ENCODE measurements at regions not wholly inside any gene's neighbourhood (a gene's known extent, or its start where the extent isn't known, plus 50 kb on each side); places are given as distances from the start of the nearest gene placed in this dataset.

GRCh38 chr9:99326917-99327189 is 104.8 kb downstream of the SEC61B start:
- DNase-seq (ENCODE audit: low read depth), result no peak

DNA sequence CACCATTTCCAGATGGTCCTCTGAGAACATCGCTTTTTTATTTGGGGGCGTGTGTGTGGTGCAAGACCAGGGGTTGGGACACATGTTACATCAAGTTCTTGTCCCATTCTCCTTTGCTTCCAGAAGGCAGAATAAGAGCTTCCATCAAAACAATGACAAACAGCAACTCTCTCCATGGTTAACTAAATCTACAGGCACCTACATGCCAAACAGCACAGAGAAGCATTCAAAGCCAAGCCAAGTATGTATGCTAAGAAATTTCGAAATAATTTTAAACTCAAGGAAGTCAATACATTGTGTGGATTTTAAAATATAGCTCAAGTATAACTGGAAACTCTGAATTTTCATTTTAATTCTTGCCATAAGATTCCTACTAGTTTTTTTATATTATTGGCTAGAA is 105.6 kb downstream of the SEC61B start:
- no peak for DNase-seq (ENCODE audit: low read depth)

GRCh38 chr9:99335280-99335679 is 113.2 kb downstream of the SEC61B start:
- no peak for DNase-seq (ENCODE audit: low read depth)

GRCh38 chr9:99336005-99336404 is 113.9 kb downstream of the SEC61B start:
- no peak for DNase-seq (ENCODE audit: low read depth)

- DNase-seq (ENCODE audit: low read depth), result no peak
Measured at GRCh38 chr9:99336531-99336930, 114.4 kb downstream of the SEC61B start.

DNA sequence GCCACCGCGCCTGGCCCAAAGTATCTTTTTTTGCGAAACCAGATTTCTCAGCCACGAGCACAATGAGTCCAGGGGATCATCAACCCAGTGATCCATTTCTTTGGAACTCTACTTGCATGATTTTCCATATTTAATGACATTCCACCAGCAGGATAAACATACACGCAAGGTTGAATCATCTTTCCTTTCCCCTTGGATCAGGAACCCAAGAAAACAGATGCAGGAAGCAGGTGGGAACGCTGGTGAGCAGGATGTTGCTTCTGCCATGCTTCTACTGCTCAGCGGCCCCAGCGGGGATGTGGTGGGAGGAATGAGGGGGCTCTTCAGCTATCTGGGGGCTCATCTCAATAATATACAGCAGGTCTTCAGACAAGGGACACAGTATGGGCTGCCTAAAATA is 118.2 kb downstream of the SEC61B start:
- no peak for DNase-seq (ENCODE audit: low read depth)

DNA sequence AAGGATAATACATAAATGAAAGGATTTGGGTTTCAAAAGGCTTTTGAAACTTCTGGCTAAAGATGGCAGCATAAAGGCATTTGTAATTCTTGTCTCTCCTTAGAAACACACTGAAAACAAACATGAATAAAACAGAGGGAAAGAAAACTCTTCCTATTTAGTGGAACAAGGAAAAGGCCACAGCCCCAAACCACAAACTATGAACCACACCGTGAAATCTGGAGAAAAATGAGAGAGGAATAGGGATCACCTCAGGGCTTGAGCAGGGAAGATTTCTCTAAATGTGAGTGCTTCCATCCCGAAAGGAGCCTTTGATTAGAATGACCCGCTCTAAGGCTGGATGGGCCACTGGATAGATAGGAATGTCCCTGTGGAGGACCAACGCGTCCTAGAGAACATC is 119.6 kb downstream of the SEC61B start:
- no peak for DNase-seq (ENCODE audit: low read depth)

DNA sequence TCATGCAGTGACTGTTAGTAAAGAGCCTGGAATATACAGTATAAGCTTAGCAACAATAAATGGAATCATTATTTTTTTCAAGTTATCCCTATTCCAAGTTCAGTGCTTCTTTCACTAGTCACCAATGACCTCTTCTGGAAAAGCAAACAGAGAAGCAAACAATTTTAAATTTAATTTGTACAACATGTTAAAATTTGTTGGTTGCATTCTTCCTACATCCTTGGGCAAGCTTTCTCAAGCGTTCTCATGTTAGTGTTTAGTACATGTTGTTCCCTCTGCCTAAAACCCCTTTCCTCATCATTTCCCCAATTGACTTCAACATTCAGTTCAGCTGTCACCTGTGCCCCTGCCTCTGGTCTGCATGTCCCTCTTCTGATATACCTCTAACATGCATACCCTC is 123.4 kb downstream of the SEC61B start:
- no peak for DNase-seq (ENCODE audit: low read depth)

GRCh38 chr9:99345942-99346341 is 123.9 kb downstream of the SEC61B start:
- peak; percentile 7 for DNase-seq (ENCODE audit: low read depth)

DNA sequence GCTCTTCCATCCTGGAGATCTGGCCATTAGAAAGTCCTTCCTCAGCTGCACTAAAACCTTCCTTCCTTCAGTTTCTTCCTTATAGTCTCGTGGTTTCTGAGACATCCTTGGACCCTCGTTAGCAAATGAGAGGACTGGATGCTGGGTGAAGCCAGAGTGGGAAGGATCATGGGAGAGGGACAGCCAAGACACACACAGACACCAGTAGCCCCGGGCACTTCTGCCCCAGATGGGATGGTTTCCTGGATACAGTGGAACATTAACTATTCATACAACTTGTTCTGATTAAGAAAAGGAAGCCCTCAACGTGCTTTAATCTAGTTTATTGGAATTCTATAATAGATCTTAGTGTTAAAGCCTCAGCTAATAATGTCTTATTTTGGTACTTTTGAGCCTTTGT is 125.5 kb downstream of the SEC61B start:
- DNase-seq (ENCODE audit: low read depth), result no peak

GRCh38 chr9:99348289-99348688 is 126.2 kb downstream of the SEC61B start:
- no peak for DNase-seq (ENCODE audit: low read depth)

DNA sequence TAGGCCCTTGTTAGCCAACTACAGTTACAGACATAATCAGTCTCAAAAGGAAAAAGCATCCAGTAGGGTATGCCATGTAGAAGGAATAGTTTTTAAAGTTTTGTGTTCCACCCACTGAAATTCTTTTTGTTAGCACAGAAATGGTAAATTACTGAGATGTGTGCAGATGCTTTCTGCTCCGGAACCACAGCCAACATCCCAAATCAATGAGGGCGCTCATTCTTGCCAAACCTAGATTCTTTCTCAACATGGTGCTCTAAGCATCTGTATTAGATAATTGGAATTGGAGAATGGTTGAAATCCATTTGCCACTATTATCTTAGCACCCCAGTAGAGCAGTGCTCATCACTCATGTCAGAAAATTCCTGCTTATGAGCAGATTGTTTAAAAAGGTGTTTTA is 127.8 kb downstream of the SEC61B start:
- DNase-seq (ENCODE audit: low read depth), result no peak

- DNase-seq (ENCODE audit: low read depth), result no peak
Measured at GRCh38 chr9:99350461-99350860, 128.4 kb downstream of the SEC61B start.

DNA sequence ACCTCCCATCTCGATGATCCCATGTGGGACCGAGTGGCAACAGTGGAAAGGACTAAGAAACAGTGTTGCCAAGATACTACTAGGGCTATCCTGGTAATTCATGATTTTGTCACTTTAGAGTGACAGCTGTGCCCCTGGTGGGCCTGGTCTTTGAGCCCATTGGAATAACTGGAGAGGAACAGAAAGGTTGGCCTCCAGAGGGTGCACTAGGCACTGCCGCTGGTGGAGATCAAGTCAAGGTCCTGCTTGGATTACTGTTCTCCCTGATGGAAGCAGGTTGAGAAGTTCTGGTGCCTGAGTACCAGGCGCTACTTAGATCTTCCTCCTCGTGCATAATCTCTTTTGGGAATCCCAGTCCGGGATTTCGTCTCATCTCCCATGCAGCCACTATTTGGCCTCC is 129.6 kb downstream of the SEC61B start:
- DNase-seq (ENCODE audit: low read depth), result no peak

DNA sequence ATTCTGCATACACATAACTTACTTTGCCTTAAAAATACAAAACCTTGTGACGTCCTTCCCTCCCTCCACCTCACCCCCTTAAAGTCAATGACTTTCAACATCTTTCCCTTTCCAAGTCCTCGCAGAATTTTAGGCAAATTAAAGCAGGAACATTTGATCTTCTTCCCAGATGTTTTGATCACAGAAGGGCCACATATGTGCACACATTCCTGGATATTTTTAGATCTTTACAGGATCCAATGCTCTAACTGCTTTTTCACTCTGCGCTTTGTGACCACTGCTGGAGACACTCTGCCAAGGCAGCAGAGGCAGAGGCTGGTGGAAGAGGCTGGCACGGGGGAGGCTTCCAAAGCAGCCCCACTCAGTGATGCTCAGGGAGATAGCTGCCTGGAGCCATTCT is 130.7 kb downstream of the SEC61B start:
- no peak for DNase-seq (ENCODE audit: low read depth)

- peak; percentile 89 for DNase-seq (ENCODE audit: low read depth)
Measured at GRCh38 chr9:99353408-99353807, 131.3 kb downstream of the SEC61B start.

DNA sequence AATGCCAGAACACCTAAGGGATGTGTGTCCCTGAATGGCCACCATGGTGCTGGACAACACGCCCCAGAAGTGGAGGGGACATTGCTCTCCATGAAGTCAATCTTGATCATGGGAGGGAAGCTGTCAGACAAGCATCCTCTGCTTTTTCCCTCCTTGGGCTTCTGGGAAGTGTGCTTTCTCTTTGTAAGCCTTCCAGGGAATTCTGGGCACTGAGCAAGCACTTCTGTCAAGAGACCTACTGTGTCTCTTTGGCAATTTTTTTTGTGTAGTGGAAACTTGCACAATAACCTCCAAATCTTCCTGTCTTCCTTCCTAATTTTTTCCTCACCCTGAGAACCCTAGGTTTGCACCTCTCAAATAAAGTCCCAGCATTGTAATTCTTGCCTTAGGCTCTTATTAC is 132.0 kb downstream of the SEC61B start:
- DNase-seq (ENCODE audit: low read depth), result no peak

DNA sequence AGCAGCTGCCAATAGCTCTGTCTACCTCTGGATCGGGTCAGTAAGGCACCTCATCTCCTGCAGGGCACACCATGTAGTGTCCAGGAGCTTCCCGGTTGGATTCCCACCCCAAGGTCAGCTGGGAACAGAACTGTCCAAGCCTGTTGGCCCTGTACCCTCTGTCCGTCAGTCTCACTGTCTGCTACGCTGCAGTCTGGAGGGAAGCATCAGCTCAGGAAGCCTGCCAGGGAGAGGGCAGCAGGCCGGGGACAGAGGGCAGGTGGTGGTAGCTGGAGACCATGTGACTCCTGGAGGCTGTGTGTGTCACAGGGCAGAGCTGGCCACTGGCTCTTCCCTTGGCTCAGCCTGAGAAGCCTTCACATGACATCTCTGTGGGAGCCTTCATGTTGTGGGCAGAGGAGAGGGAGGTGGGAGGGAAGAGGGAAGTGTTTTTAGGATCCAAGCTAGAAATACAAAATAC is 134.5 kb downstream of the SEC61B start:
- DNase-seq (ENCODE audit: low read depth), result no peak

DNA sequence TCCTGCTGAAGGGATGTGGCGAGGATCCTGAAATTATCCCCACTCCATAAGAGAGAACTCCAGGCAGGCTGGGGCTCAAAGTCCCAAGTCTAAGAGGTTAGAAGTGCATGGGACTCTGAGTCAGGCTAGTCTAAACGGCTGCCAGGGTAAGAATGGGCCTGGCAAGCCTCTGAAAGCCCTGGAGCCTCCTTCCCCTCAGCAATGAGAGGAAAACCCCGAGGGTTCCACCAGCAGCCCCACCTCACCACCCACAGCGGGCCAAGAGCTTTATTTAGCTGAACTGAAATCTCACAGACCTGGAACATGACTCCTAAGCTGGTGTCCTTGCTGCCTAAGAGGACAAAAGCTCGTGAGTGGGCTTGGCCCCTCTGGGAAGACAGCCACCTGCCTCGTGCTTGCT is 135.5 kb downstream of the SEC61B start:
- DNase-seq (ENCODE audit: low read depth), result no peak

DNA sequence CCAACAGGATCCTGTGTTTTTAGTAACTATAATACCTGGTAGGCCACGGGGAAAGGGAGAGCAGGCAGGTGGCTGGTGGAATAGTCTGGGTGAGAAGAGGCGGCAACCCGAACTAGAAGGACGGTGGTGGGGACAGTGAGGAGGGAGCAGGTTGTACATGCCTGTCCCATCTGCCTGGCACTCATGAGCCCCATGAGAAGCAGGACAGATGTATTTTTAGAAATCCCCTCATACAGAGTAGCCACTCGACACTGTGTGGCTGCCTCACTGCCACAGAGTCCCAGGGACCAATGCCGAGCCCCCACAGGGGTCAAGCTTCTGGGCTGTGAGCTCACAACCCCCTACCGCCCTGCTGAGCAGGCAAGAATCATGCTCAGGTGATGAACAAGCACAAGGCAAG is 136.6 kb downstream of the SEC61B start:
- DNase-seq (ENCODE audit: low read depth), result no peak

DNA sequence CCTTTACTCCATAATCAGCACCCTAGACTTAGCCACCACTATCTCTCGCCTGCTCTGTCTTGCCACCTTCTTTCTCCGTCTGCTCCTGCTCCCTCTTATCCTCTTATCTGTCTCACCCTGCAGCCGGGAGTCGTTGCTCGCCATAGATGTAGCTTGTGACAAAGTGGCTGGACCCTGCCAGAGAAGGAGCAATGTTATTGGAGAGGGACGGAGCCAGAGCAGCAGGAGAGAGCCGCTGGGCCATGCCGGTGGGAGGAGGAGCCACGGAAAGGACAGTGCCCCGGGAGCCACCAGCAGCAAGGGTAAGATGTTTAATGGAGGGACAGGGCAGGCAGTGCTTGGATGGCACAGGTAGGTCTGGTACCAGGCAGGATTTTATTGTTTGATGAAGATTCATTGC is 137.3 kb downstream of the SEC61B start:
- DNase-seq (ENCODE audit: low read depth), result no peak

DNA sequence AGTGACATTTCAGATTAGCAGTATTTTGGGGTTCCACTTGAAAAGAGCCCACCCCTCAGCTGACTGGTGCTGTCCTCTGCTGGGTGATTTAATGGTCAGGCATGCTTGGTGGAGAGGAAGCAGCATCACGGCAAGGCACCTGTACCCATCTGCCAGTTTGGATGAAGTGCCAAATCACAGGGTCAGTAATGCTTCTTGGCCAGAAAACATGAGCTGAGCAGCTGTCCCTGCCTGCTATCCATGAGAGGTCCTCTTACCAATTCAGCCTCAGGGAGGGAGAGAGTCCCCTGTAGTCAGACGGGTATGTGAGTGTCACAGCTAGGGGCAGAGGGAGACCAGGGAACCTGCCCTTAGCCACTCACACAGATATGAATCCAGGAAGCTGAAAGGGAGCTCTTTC is 137.9 kb downstream of the SEC61B start:
- DNase-seq (ENCODE audit: low read depth), result no peak

- no peak for DNase-seq (ENCODE audit: low read depth)
Measured at GRCh38 chr9:99361817-99362216, 139.7 kb downstream of the SEC61B start.

DNA sequence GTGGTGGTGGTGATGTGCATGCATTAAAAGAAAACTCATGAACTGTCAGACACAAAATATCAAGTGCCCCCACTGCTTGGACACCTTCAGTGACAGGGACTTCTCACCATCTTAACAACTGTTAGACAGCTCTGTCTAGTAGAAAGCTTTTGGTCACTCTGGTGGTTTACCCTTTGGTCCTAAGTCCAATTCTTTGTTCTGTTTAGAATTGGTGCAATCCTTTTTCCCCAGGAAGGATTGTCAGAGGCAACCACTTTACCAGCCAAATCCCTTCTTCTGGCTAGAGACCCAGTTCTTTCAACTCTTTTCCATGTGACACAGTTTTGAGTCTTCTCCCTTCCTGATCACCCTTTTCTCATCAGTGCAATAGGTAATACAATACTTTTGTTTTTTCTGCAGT is 140.2 kb downstream of the SEC61B start:
- DNase-seq (ENCODE audit: low read depth), result no peak

- no peak for DNase-seq (ENCODE audit: low read depth)
Measured at GRCh38 chr9:99363509-99363908, 141.4 kb downstream of the SEC61B start.
